NB4 (cell line): ENCODE measurements at regions not wholly inside any gene's neighbourhood (a gene's known extent, or its start where the extent isn't known, plus 50 kb on each side); places are given as distances from the start of the nearest gene placed in this dataset.

Experiments
- DNase-seq: peaks from one replicate; pipeline ENCODE4 v3.0.0; 2010; ENCODE audit warnings: low read depth
- H3K4me3 ChIP-seq: one replicate; pipeline ENCODE4 v1.5.1; 2011; ENCODE audit warnings: mild to moderate bottlenecking, low read depth, low read length, moderate library complexity
- CTCF ChIP-seq: IDR thresholded peaks from one replicate; pipeline ENCODE4 v1.5.1; 2012; ENCODE audit warnings: low read depth, low read length
- MYC ChIP-seq: IDR thresholded peaks from 2 replicates; pipeline ENCODE4 v1.6.1; 2011; ENCODE audit warnings: low read depth, low read length
- POLR2A ChIP-seq: IDR thresholded peaks from 2 replicates; pipeline ENCODE4 v1.6.1; 2011; ENCODE audit warnings: mild to moderate bottlenecking; ENCODE audit not compliant: insufficient read length; ENCODE audit errors: extremely low read depth
- TF ChIP-seq, protein P1 (sequence below): IDR thresholded peaks from 2 replicates; pipeline ENCODE4 v1.6.1; 2011; ENCODE audit warnings: low read depth, low read length

DNA sequence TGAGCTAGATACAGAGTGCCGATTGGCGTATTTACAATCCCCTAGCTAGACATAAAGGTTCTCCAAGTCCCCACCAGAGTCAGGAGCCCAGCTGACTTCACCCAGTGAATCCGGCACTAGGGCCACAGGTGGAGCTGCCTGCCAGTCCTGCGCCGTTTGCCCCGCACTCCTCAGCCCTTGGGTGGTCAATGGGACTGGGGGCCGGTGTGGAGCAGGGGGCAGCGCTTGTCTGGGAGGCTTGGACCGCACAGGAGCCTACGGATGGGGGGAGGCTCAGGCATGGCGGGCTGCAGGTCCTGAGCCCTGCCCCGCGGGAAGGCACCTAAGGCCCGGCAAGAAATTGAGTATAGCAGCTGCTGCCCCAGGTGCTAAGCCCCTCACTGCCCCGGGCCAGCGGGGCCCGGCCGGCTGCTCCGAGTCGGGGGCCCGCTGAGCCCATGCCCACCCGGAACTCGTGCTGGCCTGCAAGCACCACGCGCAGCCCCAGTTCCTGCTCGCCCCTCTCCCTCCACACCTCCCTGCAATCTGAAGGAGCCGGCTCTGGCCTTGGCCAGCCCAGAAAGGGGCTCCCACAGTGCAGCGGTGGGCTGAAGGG, 1113.8 kb upstream of the LRRTM3 start:
- TF ChIP-seq MYC = no peak
- H3K4me3 ChIP-seq = no peak overlapping the region
- DNase-seq = no peak

- TF ChIP-seq CTCF = no peak
- TF ChIP-seq POLR2A = no peak
- no peak for TF ChIP-seq MYC
- TF ChIP-seq, protein P1, sequence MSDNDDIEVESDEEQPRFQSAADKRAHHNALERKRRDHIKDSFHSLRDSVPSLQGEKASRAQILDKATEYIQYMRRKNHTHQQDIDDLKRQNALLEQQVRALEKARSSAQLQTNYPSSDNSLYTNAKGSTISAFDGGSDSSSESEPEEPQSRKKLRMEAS = no peak
- no peak overlapping the region for H3K4me3 ChIP-seq
- no peak for DNase-seq
Measured at GRCh38 chr10:65816536-65816935, 1109.3 kb upstream of the LRRTM3 start.

DNA sequence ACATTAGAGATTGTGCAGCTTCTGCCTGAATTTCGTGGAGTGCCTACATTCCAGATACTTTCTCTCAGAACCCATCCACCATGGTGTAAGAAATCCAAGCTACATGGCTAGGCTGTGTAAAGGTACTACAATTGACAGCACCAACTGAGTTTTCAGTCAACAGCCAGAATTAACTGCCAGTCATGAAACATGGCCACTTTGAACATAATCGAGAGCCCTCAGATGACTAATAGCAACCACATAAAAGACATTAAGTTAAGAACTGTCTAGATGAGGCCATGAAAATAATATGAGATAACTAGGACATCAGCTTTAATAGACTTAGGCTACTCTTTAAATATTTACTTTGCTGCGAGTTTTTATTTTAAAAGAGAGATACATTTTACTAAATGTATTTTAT, 1106.8 kb upstream of the LRRTM3 start:
- TF ChIP-seq, protein P1 = no peak
- TF ChIP-seq POLR2A = no peak
- TF ChIP-seq CTCF = no peak
- no peak for TF ChIP-seq MYC
- no peak overlapping the region for H3K4me3 ChIP-seq
- no peak for DNase-seq

DNA sequence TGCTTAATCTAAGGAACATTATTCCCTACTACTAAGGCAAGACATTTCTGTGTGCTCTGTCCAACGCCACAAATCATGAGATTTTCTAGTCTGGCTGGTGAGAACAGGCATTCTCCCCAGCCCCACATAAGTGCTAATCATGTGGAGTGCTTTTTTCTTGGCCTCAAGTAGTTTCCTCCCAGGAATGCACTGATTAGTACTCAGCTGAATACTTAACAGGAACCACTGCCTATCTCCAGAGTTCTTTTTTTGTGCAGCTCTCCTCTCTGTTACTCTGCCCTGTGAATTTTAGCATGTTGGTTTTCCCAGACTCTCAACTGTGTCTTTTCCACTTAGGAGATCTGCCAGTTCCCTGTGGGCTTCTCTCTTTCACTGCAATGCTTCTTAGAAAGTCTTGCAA, 1098.5 kb upstream of the LRRTM3 start:
- DNase-seq = no peak
- no peak overlapping the region for H3K4me3 ChIP-seq
- TF ChIP-seq MYC (no peak), CTCF (no peak), POLR2A (no peak)
- TF ChIP-seq, protein P1 = no peak

GRCh38 chr10:65838811-65839210, 1087.0 kb upstream of the LRRTM3 start:
- no peak overlapping the region for H3K4me3 ChIP-seq
- TF ChIP-seq, protein P1 = no peak
- no peak for TF ChIP-seq POLR2A
- TF ChIP-seq MYC = no peak
- TF ChIP-seq CTCF = no peak
- no peak for DNase-seq

- H3K4me3 ChIP-seq = no peak overlapping the region
- DNase-seq = no peak
- TF ChIP-seq POLR2A (no peak), MYC (no peak), CTCF (no peak)
- TF ChIP-seq, protein P1 = no peak
Measured at GRCh38 chr10:65843203-65843602, 1082.6 kb upstream of the LRRTM3 start.
